Testis (tissue), 2 donors: ENCODE measurements at regions not wholly inside any gene's neighbourhood (a gene's known extent, or its start where the extent isn't known, plus 50 kb on each side); places are given as distances from the start of the nearest gene placed in this dataset.

Source experiments
- CTCF ChIP-seq, 3 experiments: fragments of 450-650 bp in 2 of 3; fragments of 200-600 bp in 1 of 3; sonication (generic) in 1 of 3; IDR thresholded peaks; one replicate each; pipeline ENCODE4 v1.5.1; 2016 to 2019; ENCODE audit warnings: antibody characterized with exemption in 3 of 3, mild to moderate bottlenecking in 2 of 3, moderate library complexity in 1 of 3
- POLR2A ChIP-seq: fragments of 450-650 bp; IDR thresholded peaks from one replicate; pipeline ENCODE4 v1.6.1; 2017; ENCODE audit warnings: antibody characterized with exemption, mild to moderate bottlenecking, moderate library complexity

- TF ChIP-seq CTCF (IDR thresholded peaks at IDR 0.05) (no peak), POLR2A (no peak)
These were observed 752.5 kb downstream of the CCSER2 start for GRCh38 chr10:85080934-85081333.
